DOHH2 (cell line): ENCODE measurements at regions not wholly inside any gene's neighbourhood (a gene's known extent, or its start where the extent isn't known, plus 50 kb on each side); places are given as distances from the start of the nearest gene placed in this dataset.

Source experiments
- CTCF ChIP-seq: fragments of 200-600 bp; sonication (generic); IDR thresholded peaks from one replicate; pipeline ENCODE4 v1.5.1; 2014; ENCODE audit warnings: antibody characterized with exemption, mild to moderate bottlenecking, low read depth, low read length; ENCODE audit not compliant: poor library complexity, severe bottlenecking
- EZH2phosphoT487 ChIP-seq: fragments of 200-600 bp; sonication (generic); IDR thresholded peaks from 2 replicates; pipeline ENCODE4 v1.6.1; 2017; ENCODE audit warnings: borderline replicate concordance, mild to moderate bottlenecking, antibody characterized with exemption, low read length, moderate library complexity, mixed read lengths

GRCh38 chr5:74324556-74324955, 316.0 kb downstream of the ENC1 start:
- no peak for TF ChIP-seq CTCF
- no peak for TF ChIP-seq EZH2phosphoT487
